ENCODE measurements at regions not wholly inside any gene's neighbourhood (a gene's known extent, or its start where the extent isn't known, plus 50 kb on each side); places are given as distances from the start of the nearest gene placed in this dataset.

- no peaks in the 10 kb centered on the region for H3K4me1 ChIP-seq (ENCODE audit: insufficient read depth, low read length, poor library complexity, severe bottlenecking)
- ChIA-PET POLR2A (no interaction called here), CTCF (ENCODE audit: unreplicated experiment) (no interaction called here)
- no peaks in the 10 kb centered on the region for H3K9me2 ChIP-seq (ENCODE audit: insufficient read depth, low read length)
- no peak overlapping the region for H3K4me2 ChIP-seq (ENCODE audit: low read length)
- intact Hi-C loops (cut with micrococcal nuclease; ENCODE audit: unreplicated experiment), result no loop called here
- H3K36me3 ChIP-seq (ENCODE audit: insufficient read depth, low read length), result no peaks in the 10 kb centered on the region
- no peak overlapping the region for H3K27ac ChIP-seq (ENCODE audit: low read depth, low read length, poor library complexity, severe bottlenecking)
- H2AFZ ChIP-seq (ENCODE audit: low read length), result no peak overlapping the region
- H4K20me1 ChIP-seq (ENCODE audit: insufficient read depth, low read length), result no peaks in the 10 kb centered on the region
- H3K4me3 ChIP-seq (ENCODE audit: low read depth, low read length, poor library complexity, severe bottlenecking), result no peak overlapping the region
- no TSS peak for BruUV-seq (replicated peaks)
- DNase-seq (ENCODE audit: low spot score), result no peak
- TF ChIP-seq, protein P1, sequence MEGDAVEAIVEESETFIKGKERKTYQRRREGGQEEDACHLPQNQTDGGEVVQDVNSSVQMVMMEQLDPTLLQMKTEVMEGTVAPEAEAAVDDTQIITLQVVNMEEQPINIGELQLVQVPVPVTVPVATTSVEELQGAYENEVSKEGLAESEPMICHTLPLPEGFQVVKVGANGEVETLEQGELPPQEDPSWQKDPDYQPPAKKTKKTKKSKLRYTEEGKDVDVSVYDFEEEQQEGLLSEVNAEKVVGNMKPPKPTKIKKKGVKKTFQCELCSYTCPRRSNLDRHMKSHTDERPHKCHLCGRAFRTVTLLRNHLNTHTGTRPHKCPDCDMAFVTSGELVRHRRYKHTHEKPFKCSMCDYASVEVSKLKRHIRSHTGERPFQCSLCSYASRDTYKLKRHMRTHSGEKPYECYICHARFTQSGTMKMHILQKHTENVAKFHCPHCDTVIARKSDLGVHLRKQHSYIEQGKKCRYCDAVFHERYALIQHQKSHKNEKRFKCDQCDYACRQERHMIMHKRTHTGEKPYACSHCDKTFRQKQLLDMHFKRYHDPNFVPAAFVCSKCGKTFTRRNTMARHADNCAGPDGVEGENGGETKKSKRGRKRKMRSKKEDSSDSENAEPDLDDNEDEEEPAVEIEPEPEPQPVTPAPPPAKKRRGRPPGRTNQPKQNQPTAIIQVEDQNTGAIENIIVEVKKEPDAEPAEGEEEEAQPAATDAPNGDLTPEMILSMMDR (conservative IDR thresholded peaks at IDR 0.05; ENCODE audit: low read length), result no peak
- no peak for TF ChIP-seq EZH2phosphoT487 (IDR thresholded peaks at IDR 0.05; ENCODE audit: borderline replicate concordance, low read depth, low read length)
- no peaks in the 10 kb centered on the region for H3K9me3 ChIP-seq (ENCODE audit: low read length)
- no peaks in the 10 kb centered on the region for H3K79me2 ChIP-seq (ENCODE audit: insufficient read depth, low read depth, low read length)
Measured at GRCh38 chr12:125286005-125286727, 220.9 kb downstream of the AACS start.

DNA sequence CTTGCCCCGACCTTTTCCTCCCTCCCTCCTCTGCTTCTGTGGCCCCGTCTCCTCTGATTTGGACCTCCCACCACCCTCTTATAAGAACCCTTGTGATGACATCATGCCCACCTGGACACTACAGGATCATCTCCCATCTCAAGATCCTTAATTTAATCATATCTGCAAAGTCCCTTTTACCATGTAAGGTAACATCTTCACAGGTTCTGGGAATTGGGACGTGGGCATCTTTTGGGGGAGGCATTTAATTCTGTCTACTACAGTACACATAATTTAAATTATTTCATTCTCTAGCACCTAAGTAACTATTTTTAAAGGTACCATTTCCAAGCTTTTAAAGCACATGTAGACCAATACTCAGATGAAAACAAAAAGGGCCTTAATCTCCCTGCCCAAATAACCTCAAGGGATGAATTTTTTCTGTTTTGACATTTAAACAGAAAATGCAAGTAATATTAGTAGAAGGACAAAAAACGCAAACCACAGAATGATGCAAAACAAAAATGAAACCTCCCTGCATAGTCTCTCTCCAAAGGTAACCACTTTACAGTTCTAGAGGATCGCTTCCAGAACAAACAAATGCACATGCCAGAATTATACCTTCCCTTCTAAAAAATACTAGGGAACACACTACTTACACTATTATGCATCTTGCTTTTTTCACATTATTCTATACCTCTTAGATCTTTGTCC lies 222.1 kb downstream of the AACS start:
- POLR2A ChIA-PET, result interaction anchor here (1.3 kb wide), 1 partner anchor 12 kb away, joined by 3 read pairs; no protein-coding TSS in a partner anchor
- intact Hi-C loops (cut with micrococcal nuclease; ENCODE audit: unreplicated experiment), result no loop called here
- H3K36me3 ChIP-seq (ENCODE audit: insufficient read depth, low read length), result no peaks in the 10 kb centered on the region
- no TSS peak for BruUV-seq (replicated peaks)
- no peaks in the 10 kb centered on the region for H3K4me1 ChIP-seq (ENCODE audit: insufficient read depth, low read length, poor library complexity, severe bottlenecking)
- no peaks in the 10 kb centered on the region for H3K9me3 ChIP-seq (ENCODE audit: low read length)
- CTCF ChIA-PET (ENCODE audit: unreplicated experiment), result no interaction called here
- H3K79me2 ChIP-seq (ENCODE audit: insufficient read depth, low read depth, low read length), result no peaks in the 10 kb centered on the region
- H3K4me3 ChIP-seq (ENCODE audit: low read depth, low read length, poor library complexity, severe bottlenecking), result no peak overlapping the region
- H3K4me2 ChIP-seq (ENCODE audit: low read length), result no peak overlapping the region
- TF ChIP-seq, protein P1 (conservative IDR thresholded peaks at IDR 0.05; ENCODE audit: low read length), result no peak
- TF ChIP-seq EZH2phosphoT487 (IDR thresholded peaks at IDR 0.05; ENCODE audit: borderline replicate concordance, low read depth, low read length), result no peak
- DNase-seq (ENCODE audit: low spot score), result no peak
- no peaks in the 10 kb centered on the region for H4K20me1 ChIP-seq (ENCODE audit: insufficient read depth, low read length)
- no peak overlapping the region for H3K27ac ChIP-seq (ENCODE audit: low read depth, low read length, poor library complexity, severe bottlenecking)
- H2AFZ ChIP-seq (ENCODE audit: low read length), result no peak overlapping the region
- H3K9me2 ChIP-seq (ENCODE audit: insufficient read depth, low read length), result no peaks in the 10 kb centered on the region
